ENCODE measurements at regions not wholly inside any gene's neighbourhood (a gene's known extent, or its start where the extent isn't known, plus 50 kb on each side); places are given as distances from the start of the nearest gene placed in this dataset.
"Not testable (repeated sequence)": the region's sequence is repeated elsewhere in the genome, so short reads cannot be mapped to it uniquely, and the experiment has no call there.

GRCh38 chr2:20499387-20499786 lies 52.5 kb downstream of the RHOB start:
- no peak for DNase-seq (ENCODE audit: low read depth)

GRCh38 chr2:20501974-20502373 lies 55.1 kb downstream of the RHOB start:
- peak; percentile 95 for DNase-seq (ENCODE audit: low read depth)

DNA sequence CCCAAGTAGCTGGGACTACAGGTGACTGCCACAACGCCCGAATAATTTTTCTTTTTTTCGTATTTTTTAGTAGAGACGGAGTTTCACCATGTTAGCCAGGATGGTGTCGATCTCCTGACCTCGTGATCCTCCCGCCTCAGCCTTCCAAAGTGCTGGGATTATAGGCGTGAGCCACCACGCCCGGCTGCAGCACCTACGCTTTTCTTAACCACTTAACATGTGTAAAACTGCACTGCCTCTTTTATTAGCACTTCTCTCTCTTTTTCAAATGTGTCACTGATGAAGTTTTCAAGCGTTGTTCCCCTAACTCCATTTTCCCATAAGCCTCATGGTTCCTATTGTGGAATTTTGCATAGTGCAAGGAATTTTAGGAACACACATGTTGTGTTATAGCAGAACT lies 55.6 kb downstream of the RHOB start:
- DNase-seq (ENCODE audit: low read depth): not testable (repeated sequence)

DNA sequence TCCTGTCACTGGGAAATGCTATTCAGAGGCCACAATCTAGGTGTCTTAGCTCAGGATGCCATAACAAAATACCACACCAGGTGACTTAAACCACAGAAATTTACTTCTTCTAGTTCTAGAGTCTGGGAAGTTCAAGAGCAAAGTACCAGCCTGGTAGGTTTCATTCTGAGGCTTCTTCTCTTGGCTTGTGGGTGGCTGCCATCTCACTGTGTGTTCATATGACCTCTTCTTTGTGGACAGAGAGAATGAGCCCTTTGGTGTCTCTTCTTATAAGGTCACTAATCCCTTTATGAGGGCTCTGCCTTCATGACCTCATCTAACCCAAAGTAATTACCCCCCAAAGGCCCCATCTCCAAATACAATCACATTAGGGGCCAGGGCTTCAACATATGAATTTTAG lies 57.3 kb downstream of the RHOB start:
- no peak for DNase-seq (ENCODE audit: low read depth)

DNA sequence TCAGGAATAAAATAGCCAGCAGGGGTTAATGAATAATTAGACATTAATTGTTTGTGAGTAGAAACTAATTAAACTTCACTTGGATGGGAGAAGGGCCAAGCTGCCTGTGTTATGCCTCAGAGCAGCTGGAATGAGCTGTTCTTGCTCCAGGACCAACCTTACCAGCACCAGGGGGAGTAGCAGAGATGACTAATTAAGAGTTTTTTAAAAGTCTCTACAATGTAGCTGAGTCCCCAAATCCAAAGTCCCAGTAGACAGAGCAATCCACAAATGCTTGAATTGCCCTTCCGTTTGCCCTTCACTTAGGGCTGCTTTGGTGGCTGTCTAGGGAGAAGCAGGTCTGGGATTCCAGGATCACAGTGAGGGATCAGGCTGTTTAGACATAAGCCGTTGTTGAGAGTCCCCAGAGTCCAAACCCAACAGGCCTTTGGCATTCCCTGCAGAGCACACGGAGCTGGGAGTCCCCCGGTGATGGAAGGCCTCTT lies 59.4 kb downstream of the RHOB start:
- peak; percentile 71 for DNase-seq (ENCODE audit: low read depth)

DNA sequence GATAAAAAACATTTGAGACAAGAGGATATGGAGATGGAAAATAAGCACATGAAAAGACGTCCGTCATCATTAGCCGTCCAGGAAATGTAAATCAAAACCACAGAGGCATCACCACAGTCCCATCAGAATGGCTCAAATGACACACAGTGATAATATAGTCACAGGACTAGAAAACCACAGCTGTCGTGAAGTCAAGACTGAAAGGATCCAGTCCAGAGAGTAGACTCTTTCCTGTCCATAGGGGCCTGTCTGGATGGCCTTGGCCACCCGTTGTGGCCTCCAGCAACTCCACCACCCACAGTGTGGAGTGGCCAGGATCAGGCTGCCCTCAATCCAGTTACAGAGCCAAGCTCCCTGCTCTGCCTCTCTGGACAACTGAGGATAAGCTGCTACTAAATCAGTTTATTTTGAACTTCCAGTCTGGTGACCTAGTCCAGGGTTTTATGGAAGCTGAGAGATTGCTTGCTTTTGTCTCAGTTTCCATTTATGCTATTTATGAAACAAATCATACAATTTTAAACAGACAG lies 60.4 kb downstream of the RHOB start:
- peak; percentile 65 for DNase-seq (ENCODE audit: low read depth)

GRCh38 chr2:20507711-20508110 lies 60.8 kb downstream of the RHOB start:
- DNase-seq (ENCODE audit: low read depth): no peak

GRCh38 chr2:20509301-20509769 lies 62.5 kb downstream of the RHOB start:
- no peak for DNase-seq (ENCODE audit: low read depth)

DNA sequence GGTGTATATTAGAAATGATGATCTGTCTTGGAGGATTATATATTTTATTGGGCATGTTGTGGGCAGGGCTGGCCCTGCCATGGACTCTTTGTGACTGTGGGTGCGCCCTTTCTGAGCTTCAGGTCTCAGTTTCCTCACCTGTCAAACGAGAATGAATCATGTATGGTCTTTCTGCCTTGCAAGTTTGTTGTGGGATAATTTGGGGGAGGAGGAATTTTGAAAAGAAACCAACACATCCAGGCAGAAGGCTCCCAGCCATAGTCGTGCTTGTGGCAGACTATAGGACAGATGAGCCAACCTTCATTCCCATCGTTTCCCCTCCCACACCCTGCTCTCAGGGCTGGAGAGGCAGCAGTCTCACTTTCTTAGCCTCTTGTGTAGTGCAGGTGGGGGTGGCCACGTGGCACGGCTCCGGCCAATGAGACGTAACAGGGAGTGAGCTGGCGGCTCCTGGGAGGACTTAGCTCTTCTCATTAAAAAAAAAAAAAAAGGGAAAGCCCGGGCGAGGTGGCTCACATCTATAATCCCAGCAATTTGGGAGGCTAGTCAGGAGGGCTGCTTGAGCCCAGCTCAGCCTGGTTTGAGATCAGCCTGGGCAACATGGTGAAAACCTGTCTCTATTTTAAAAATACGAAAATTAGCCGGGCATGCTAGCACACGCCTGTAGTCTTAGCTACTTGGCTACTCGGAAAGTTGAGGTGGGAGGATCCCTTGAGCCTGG lies 63.1 kb downstream of the RHOB start:
- DNase-seq (ENCODE audit: low read depth): no peak

DNA sequence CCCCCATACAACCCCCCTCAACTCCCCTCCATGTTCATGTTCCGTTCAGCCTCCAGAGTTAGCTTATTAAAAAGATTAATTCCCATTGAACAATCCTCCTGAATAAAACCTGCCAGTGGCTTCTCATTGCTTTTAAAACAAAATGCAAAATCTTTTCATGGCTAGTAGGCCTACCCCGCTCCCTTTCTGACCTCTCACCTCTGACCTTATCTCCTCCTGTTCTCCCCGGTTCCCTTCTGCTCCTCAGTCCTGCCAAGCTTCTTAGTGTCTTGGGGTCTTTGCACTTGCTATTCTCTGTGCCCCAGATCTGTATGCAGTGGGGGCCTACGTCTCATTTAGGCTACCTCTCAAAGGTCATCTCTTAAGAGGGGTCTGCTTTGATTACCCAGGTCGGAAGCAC lies 64.3 kb downstream of the RHOB start:
- DNase-seq (ENCODE audit: low read depth): no peak

DNA sequence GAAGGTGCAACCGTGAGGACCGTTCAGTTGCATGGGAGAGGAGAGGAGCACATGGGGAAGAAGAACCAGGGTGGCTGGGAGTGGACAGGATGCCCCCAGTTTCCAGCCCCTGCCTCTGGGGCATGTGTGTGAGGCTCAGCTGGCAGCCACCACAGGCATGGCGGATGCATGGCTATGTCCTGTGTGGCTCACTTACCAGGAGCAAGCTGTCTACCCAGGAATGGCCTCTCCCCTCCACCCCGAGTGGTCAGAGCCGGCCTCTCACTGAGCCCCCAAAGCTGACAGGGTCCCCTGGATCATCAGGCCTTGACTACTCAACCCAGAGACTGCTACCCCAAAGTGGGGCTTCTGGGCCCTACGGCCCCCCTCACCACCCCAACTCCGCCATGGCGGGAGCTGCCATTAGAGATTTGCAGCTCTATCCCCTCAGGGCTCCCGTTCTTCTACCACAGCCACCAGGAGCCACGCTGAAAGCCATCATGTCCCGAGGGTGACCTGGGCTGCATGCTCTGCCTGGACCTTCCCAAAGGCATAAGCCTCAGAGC lies 65.3 kb downstream of the RHOB start:
- DNase-seq (ENCODE audit: low read depth): no peak

DNA sequence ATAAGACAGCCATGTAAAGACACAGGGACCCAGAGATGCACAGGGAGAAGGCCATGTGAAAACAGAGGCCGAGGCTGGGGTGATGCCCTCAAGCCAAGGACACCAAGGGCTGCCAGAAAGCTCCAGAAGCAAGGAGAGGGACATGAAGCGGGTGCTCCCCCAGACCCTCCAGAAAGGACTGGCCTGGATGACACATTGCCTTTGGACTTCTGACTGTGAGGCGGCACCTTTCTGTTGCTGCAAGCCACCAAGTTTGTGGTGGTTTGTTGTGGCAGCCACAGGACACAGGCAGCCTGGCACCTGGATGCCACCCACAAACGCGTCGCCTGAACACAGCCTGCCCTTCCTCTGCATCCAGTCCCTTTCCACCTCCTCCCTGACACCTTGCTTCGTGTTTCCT lies 67.1 kb downstream of the RHOB start:
- DNase-seq (ENCODE audit: low read depth): no peak

- peak; percentile 91 for DNase-seq (ENCODE audit: low read depth)
Measured at GRCh38 chr2:20514596-20515269, 67.9 kb downstream of the RHOB start.

DNA sequence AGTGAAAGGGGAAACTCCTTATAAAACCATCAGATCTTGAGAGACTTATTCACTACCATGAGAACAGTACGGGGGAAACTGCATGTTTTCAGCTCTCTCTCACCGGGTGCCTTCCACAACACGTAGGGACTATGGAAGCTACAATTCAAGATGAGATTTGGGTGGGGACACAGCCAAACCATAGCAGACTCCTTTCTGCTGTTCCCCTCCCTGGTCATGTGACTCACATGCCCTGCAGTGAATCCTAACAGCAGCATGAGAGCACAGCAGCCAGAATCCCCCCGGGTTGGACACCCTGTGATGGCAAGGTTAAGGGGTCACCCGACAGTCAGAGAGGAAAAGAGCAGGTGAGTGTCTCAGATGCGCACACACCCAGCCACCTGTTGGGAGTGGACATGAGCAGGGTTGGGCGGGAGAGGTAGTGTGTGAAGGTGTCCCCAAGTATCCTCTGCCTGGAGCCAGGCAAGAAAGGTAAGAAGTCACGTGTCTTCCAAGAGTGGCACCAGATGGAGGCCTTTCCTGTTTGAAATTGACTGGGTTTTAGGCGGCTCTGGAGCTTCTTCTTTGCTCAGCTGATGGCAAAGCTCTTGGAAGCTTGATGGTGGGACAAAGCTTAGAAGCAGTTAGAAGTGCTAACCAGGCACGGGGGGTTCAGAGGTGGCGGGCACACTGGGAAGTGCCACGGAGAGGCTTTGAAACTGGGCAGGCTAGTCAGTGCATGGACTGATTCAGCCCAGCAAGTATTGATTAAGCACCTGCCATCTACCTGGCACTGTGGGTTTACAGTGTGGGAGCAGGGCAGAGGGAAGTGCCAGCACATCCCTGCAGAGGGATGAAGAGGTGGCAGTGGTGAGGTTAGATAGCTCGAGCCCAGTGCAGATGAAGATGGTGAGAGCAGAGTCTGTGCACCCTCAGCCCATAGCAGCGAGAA lies 68.7 kb downstream of the RHOB start:
- DNase-seq (ENCODE audit: low read depth): peak; percentile 34

- no peak for DNase-seq (ENCODE audit: low read depth)
Measured at GRCh38 chr2:20516291-20516645, 69.4 kb downstream of the RHOB start.

DNA sequence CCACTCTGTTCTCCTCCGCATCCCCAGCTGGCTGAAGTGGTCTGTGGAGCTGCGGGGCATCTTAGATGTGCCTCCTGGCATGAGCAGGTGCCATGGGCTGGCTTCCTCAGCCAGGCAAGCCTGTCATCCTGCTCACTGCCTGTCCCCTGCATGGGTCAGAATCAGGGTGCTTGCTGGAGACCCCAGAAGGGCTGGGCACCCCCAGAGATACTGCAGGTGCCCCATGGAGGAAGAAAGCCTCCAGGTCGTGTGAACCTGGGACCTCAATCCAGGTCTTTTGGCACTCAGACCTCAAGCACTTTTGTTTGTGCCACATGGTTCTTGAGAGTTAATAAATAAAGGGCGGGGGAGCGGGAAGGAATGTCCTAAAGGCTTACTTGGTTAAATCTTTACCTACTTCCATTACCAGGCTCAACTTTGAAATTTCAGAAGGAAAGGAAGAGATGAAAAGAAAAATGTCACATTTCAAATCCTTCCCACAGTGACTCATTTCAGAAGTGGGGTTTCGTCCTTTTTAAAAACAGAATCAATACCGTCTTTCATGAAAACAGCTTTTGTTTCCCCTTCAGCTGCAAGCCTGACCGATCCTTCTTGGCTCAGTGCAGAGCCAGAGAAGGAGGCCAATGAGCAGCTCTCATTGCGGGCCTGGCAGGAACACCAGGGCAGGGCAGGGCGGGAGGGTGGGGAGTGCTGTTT lies 69.9 kb downstream of the RHOB start:
- peak; percentile 47 for DNase-seq (ENCODE audit: low read depth)

- DNase-seq (ENCODE audit: low read depth): no peak
Measured at GRCh38 chr2:20519309-20519708, 72.4 kb downstream of the RHOB start.

GRCh38 chr2:20520128-20520527 lies 73.3 kb downstream of the RHOB start:
- no peak for DNase-seq (ENCODE audit: low read depth)

- DNase-seq (ENCODE audit: low read depth): no peak
Measured at GRCh38 chr2:20521193-20521592, 74.3 kb downstream of the RHOB start.

DNA sequence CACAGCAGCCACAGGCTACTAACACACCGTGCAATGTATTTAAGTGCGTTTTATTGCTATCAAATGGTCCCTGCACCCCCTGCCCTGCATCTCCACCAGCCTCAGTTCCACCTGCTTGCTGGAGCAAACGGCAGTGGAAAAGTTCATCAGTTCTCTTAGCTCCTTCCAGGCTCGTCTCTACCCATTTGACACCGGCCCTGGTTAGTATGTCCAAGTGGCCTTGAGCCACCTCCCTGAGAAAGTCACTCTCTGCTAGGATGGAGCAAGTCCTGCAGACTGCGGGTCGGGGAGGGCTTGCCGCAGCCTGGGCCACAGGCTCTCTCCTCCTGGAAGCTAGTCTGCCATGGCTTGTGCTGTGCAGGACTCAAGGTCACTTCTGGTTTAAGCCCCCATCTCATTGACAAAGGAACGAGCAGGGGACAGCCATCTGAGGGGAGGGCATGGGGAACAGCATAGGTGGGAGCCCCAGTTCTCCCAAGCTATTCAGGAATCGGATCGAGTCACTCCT lies 74.9 kb downstream of the RHOB start:
- no peak for DNase-seq (ENCODE audit: low read depth)

Measured in RPMI7951 (cell line).